ENCODE measurements at regions not wholly inside any gene's neighbourhood (a gene's known extent, or its start where the extent isn't known, plus 50 kb on each side); places are given as distances from the start of the nearest gene placed in this dataset.

DNA sequence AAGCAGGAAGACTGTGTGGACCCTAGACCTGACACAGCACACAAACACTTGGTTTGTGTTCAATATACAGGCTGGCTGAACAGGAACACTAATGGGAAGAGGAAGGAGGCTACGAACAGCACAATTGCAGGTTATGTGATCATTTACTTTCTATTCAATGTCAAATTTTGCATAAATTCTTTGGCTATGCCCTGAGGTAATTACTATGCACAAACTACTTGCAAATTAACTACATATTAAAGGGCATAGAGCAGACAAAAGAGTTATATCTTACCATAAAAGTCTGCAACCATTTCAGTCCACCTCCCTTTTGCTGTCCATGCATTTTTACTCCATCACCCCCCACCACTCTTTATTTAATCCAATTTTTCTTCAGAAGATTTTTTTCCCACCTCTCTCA lies 291.2 kb upstream of the TMTC1 start:
- DNase-seq: no peak

DNA sequence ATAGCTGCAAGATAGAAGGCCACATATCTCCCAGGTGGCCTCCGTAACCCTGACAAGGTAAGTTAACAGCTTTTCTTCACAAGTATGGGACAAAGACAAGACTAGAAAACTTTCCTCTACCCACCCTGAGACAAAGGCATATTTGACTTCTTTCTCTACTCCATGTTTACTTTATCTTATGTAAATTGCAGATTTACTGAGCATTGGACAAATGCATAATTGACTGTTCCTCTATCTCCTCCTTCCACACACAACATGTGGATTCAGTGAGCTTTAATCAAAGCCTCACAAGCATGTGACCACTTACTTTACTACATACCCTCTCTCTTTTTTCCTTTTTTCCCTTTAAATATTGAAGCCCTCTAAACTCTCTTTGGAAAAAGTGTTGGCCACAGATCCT lies 289.1 kb upstream of the TMTC1 start:
- no peak for DNase-seq

DNA sequence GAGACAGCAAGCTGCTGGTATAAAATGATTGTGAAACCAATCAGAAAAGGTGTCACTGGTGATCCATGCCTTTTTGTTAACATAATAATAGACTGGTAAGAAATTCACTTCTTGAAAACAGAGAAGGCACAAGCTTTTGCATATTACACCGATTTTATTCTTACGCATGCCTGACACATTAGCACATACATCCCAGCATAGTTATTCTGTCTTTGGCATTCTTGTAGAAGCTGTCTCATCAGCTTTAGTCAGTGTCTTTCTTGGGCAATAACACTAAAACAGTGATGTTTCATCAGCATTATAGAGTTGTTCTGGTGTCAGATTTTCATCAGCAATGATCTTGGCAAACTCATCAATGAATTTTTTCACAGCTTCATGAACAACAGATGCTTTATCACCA lies 283.4 kb upstream of the TMTC1 start:
- no peak for DNase-seq

DNA sequence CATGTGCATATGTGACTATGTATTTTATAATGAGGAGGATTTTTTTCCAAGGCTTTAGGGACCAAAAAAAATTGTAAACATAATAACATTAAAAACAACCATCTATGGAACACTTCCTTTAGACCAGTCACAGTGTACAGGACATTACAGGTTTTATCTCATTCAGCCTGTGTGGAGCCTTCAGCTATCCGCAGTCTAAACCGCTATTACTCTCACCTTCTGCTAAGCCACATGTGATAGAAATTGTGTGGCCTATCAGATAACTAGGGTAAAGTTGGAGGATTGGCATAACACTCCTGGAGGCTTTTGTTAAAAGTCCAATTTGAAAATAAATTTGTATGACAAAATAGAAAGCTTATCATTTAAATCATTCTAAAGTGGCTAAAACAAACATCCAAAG lies 281.2 kb upstream of the TMTC1 start:
- no peak for DNase-seq

DNA sequence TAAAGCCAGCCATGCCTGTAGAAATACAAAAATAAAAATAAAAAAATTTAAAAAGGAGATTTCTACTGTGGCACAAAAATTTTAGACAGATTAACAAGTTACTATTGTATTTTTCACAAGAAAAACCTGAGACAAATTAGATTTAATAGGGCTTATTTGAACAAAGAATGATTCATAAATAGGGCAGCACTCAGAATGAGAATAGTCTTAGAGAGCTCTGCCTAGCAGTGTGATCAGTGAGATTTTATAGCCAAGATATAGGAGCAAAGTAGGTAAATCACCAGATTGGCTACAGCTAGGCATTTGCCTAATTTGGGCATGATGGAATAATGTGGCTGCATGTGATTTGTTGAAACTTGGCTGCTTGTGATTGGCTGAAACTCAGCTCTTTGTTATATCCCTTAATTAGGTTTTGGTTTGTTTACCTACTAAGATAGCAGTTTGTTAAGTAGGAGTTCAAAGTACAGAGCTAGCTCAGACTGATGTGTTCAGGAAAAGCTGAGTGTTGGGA lies 279.7 kb upstream of the TMTC1 start:
- no peak for DNase-seq

DNA sequence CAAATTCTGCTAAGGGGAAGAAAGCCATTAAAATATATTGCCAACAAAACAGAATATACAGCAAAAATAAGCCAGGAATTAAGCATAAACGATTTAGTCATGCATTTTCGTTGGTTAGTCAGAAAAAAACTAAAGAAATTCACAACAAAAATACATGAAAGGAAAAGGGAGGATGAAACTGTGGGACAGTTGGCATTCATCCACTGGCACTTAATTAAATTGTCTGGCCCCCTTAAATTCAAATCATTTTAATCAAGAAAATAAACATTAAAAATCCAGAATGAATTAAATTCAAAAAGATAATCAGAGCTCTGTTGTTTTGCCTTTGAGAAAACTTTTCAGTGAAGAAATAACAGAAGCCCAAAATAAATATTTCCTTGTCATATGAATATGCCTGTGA lies 264.6 kb upstream of the TMTC1 start:
- no peak for DNase-seq

DNA sequence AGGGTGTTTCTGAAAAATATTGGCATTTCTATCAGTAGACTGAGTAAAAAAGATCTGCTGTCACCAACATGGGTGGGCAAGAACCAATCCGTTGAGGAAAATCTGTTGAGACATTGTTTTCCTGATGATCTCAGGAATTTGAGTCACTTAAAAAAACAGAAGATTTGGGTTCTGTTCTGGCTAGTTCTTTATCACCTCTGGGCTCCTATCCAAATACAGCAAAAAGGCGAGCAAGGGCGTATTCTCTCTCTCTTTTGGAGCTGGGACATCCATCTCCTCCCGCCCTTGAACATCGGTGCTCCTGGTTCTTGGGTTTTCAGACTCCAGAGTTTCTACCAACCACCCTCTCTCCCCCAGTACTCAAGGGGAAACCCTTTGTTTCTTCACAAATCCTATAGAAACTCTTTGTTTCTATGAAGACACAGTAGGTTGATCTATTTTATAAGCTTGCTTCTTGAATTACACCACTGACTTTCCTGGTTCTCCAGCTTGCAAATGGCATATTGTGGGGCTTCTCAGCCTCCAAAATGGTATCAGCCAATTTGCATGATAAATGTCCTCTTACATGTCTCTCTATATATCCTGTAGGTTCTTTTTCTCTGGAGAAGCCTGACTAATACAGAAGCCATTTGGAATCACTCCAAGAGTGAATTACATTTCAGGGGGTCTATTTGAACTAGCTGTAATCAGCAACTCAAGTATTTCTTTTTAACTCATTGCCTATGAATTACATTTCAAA lies 263.9 kb upstream of the TMTC1 start:
- no peak for DNase-seq

DNA sequence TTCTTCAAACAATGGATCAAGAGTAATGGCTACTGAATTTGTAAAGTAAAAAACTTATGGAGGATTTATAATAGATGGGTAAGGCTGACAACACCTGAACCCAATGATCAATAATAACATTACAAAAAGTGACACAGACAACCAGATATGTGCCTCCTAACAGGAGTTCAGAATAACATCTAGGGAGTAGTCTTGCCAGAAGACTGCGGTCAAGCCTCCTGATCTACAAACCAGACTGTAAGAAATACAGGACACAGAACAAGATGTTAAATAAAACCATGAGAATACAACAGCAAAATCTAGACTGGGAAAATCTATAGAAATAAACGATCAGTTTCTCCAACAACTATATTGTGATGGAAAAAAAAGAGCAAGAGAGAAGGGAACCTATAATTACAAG lies 262.6 kb upstream of the TMTC1 start:
- no peak for DNase-seq

DNA sequence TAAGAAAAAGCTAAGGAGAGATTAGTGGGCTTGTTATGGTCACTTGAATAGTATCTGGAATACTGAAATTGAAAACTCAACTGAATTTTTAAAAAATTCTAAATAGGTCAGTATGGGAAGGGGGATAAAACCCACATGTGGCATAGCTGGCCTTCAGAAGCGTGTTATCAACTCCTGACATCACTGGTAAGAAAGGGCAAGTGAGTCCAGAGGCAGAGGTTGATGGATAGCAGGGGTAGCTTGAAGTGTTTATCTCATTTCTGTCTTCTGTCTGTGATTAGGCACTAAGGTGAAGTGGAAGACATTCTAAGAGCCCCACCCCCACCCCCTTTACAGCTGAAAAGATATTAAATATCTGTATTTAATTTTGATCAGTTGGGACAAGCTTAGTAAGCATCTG lies 261.4 kb upstream of the TMTC1 start:
- no peak for DNase-seq

DNA sequence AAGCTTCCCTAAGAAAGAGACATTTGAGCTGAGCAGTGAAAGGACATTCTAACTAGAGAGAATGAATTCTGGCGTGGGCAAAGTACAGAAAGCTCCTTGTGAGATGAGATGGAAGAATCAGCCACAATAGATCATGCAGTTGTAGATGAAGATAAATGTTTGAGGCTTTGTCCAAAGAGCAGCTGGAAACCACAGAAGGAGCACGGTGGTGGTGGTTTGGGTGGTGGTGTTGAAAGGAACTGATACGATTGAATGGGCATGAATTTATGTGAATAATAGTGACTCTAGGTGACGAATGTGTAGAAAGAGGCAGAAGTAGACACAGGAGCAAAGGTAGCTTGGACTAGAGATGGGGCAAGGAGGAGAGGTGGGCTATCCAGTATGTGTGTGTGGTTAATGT lies 260.5 kb upstream of the TMTC1 start:
- DNase-seq: no peak

DNA sequence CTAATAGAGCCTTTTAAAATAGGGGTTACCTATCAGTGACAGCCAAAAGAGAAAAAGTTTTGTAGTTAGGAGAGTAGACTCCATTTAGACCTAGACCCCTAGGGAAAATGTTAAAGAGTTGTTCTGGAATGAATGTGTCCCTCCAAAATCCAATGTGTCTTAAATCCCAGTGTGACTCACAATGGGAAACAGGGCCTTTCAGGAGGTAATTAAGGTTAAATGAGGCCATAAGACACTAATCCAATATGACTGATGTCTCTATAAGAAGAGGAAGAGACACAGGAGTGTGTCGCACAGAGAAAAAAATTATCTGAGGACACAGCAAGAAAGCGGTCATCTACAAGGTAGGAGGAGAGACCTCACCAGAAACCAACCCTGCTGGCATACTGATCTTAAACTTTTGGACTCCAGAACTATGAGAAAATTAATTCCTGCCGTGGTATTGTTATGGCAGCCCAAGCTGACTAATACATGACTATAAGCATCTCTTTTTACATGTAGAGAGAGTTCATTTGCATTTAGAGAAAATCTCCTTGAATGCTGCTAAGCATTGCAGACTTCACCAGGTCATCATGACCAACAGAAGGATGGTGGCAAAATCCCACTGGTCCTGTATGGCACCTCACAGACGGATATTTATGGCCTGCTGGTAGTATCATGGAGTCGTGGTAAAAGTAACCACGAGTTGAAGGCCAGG lies 259.6 kb upstream of the TMTC1 start:
- no peak for DNase-seq

DNA sequence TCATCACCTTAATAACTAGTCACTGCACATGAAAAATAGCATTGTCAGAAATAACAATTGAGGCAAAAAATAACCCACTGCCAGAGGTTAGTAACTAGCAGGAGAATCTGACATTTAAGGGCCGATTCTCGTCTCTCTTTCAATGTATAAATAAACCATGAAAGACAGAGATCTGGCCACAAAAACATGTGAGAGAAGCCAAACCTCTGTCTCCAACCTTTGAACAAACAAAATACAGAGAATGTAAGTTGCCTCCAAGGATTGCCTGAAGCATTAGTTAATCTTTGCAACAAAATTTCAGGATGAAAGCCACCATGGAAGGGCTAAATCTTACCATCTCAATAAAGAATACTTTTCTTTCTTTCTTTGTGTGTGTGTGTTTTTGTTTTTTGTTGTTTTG lies 257.4 kb upstream of the TMTC1 start:
- DNase-seq: no peak

DNA sequence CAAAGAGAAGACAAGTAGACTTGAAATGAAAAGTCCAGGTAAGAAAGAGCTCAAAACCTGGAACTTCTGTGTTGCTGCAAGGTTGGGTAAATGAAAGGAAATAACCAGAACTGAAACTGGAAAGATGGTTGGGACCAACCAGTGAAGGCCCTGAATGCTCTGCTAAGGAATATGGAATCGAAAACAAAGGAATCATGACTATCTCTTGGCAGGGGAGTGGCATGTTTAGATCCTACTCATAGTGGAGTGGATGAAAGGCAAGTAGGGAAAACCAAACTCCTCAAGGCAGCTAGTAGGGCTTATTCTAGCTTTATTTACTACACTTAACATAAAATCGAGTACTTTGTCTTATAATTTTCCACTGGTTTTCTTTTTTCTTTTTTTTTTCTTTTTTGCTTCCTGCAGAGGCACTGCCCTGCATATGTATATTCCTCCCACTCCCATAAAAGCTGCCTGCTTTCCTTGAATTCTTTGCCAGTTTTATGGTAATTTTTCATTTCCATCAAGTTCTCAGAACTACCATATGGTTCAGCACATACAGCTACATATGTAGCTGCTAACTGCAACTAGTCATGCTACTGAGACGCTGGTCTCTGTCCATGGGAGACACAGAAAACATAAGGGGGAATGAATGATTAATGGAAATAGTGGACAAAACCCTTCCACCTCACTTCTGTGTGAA lies 247.1 kb upstream of the TMTC1 start:
- DNase-seq: no peak

DNA sequence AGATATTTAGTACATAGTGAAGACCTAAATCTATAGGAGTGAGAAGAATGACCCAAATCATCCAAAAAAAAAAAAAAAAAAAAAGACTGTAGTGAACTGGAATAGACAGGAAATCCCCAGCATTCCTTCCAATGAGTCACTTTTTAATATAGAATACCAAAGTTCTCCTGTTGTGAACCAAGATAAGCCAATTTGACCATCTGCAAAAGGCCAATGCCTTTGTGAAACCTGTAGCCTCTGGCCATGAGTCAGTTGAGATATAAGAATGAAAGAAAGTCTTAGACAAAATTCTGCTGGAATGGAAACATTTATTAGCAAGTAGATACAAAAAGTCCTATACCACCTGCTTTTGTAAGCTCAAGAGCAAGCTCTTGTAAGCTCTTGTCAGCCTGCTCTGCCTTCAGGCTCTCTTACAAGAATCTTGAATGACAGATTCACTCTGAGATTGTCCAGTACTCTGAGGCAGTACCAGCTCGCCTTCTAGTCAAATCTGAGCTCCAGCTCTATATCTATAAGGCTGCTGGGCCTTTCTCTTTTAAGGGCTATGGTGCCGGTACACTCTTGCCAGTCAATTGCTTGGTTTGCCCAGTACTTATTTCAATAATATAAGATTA lies 243.0 kb upstream of the TMTC1 start:
- no peak for DNase-seq

DNA sequence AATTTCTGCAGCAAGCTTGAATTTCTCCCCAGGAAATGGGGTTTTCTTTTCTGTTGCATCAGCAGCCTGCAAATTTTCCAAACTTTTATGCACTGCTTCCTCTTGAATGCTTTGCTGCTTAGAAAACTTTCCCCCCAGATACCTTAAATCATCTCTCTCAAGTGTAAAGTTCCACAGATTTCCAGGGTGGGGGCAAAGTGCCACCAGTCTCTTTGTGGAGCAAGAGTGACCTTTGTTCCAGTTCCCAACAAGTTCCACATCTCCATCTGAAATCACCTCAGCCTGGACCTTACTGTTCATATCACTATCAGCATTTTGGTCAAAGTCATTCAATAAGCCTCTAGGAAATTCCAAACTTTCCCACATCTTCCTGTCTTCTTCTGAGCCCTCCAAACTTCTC lies 241.6 kb upstream of the TMTC1 start:
- DNase-seq: no peak

DNA sequence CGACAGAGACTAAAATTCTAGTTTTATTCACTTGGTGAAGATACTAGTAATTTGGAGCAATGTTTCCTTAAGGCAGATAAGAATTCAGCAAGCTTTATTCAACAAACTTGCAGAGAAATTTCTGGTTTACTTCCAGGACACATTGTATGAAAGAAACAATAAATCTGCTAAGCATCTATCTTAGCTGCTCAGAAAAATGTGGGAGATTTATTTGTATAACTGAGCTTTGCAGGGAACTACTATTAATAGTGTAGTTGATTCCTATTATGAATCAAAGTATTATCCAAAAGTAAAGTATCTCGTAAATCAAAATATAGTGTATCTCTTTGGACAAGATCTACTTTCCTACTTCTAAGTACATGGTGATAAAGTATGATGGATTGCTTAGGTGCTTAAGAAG lies 239.4 kb upstream of the TMTC1 start:
- no peak for DNase-seq

DNA sequence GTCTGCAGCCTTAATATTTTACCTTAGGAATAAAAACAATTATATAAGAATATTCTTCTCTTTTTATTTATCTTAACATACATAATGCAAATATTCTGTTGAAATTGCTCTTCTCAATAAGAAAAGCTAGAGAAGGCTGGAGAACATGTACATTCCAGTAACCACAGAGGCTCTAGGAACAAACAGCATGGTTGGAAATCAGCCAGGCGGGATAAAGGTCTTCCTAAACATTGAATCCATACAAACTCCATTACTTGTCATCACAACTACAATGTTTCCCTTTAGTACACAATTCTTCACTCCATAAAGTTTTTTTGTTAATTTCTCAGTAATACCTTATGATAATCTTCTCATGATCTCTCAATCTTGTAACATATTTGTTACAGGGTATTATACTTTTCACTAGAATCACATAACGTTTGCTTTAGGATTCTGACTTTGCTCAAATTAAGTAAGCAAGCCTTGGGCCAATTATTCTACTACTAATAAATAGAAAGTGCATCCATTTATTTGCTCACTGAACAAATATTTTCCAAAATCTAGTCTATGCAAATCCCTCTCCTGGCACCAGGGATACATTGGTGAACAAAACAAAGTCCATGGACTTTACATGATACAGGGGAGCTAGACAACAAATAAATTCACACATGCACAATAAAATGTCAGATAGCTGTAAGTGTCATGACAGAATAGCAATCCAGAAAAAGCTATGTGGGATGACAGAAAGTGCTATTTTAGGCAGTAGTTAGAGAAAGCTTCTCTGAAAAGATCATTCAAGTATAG lies 237.5 kb upstream of the TMTC1 start:
- no peak for DNase-seq

DNA sequence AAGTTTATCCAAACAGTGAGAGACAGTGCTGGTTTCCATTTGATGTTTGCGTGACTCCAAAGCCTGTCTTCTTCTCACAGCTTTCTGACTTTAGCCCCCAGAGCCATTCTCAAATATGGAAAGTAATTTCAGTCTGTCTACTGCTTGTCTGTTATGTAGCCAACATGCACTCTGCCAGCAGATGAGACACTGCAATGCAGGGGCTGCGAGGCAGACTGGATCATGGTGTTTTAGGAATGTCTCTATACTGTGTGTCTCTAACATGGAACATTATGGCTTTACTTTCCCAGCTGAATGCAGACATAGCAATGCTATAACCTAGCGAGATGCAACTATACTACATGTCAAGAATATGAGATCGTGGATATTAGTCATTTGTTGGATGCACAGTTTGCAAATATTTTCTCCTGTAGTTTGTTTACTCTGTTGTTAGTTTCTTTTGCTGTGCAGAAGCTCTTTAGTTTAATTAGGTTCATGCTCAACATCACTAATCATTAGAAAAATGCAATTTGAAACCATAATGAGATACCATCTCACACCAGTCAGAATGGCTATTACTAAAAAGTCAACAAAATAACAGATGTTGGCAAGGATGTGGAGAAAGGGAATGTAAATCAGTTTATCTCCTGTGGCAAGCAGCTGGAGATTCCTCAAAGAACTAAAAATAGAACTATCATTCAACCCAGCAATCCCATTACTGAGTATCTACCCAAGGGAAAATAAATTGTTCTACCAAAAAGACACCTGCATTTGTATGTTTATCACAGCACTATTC lies 235.8 kb upstream of the TMTC1 start:
- DNase-seq: no peak

DNA sequence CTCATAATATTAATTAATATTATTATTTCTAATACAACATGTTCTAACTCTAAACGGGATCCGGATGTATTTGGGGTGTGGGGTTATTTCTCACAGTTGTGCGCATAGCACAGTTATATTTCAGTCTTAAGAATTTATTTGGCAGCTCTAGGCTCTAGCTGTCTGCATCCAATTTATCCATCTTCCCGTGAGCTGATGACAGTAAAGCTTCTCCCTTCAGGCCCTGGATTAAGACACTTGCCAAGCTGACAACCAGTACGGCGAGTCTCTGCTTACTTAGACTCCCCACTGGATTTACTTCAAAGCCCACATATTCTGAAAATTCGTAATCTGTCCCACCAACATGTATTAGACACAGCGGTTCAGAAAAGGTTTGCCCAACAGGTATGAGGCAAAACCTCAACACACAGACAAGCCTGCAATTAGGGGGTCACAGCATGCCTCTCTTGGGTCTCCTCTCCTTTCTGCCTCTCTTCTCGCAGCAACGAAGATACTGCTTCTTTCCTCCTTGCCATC lies 232.9 kb upstream of the TMTC1 start:
- DNase-seq: no peak

DNA sequence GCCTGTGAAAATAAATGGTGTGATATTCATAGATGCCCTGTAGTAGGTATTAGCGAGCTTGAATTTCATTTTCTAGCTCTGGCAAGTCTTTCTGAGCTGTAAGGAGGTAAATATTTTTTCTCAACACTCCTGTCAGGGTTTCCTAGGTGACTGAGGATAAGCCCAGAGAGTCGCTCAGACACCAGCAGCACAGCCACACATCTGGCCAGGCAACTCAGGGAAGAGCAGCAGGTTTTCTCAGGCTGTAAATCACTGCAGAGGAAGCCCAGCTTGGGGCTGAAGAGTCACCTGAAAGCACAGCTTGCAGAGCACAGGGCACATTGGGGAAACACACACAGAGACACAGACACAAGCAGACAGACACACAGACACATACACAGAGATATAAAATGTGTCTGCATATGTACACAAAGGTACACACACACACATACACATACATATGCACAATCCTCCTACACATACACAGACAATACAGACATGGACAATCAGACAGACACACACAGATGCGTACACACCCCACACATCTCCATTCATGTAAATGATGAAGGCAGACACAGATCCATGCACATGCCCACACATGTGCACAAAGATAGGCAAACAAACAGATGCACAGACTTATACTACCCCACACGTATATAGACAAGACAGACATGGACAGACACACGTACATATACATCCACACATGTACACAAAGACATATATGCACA lies 232.0 kb upstream of the TMTC1 start:
- no peak for DNase-seq

DNA sequence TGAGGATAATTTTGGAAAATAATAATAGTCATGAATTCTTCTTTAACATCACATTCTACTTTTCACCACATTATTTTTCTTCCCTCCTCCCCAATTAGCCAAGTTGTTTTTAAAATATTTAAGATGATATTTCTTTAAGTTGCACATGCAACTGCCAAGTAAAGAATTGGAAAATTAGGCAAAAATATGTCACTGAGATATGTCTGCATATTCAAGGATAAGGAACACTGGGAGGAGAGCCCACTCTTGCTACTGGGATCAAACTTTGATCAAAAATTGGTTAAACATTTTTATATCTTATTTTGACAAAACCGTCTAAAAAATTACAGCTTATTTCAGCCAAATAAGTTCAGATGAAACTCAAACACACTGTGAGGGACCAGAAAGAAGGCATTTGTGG lies 231.2 kb upstream of the TMTC1 start:
- DNase-seq: no peak

Data from NK-92 treated with Interleukin-12 subunit alpha and Interleukin-12 subunit beta, amount 100 ng/mL, for 24 hours (cell line).